Activated CD4-positive, alpha-beta T cell treated with anti-CD3 and anti-CD28 coated beads, Interleukin-2, Interleukin-4, amounts not matched to agents 100 ng/mL and 50 ng/mL, durations not matched to agents 16 hours and 8 hours (primary cell): ENCODE measurements at regions not wholly inside any gene's neighbourhood (a gene's known extent, or its start where the extent isn't known, plus 50 kb on each side); places are given as distances from the start of the nearest gene placed in this dataset.
"Not testable (repeated sequence)": the region's sequence is repeated elsewhere in the genome, so short reads cannot be mapped to it uniquely, and the experiment has no call there.

Source experiments
- DNase-seq: peaks from one replicate; pipeline ENCODE4 v3.0.0-alpha.2; 2020; ENCODE audit warnings: low spot score

DNA sequence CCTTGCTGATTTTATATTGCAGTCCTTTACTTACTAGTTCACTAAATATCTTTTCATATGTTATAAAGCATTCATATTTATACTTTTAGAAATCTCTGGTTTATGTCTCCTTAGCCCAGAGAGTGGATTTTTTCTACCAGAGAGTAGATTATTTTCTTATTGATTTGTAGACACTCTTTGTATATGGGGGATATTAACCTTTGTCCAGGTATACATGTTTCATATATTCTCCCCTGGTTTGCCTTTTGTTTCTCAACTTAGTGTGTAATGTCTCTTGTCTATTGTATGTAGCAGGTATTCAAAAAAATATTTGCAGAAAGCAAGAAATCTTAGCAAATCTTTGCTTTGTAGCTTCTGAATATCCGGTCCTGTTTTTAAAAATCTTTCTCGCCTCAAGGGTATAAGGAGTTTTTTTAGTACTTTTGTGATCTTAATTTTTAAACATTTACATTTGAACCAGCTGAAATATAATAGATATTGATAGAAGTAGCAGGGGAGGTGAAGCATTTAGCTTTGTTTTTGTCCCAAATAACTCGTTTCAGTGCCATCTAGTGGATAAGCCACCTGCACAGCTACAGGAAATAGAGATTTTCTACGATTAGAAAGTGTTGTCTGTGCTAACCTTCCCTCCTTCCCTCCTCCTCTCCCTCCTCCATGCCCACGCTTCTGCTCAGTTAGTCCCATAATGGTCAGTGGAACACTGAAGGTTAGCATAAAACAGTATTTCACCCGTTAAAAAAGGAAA is 97.0 kb downstream of the PHETA1 start:
- DNase-seq = no peak

- no peak for DNase-seq
Observed at GRCh38 chr12:111270774-111271173, 98.1 kb downstream of the PHETA1 start.

GRCh38 chr12:111270239-111270638 is 98.7 kb downstream of the PHETA1 start:
- DNase-seq = no peak

- DNase-seq = no peak
Observed at GRCh38 chr12:111269718-111270117, 99.2 kb downstream of the PHETA1 start.

DNA sequence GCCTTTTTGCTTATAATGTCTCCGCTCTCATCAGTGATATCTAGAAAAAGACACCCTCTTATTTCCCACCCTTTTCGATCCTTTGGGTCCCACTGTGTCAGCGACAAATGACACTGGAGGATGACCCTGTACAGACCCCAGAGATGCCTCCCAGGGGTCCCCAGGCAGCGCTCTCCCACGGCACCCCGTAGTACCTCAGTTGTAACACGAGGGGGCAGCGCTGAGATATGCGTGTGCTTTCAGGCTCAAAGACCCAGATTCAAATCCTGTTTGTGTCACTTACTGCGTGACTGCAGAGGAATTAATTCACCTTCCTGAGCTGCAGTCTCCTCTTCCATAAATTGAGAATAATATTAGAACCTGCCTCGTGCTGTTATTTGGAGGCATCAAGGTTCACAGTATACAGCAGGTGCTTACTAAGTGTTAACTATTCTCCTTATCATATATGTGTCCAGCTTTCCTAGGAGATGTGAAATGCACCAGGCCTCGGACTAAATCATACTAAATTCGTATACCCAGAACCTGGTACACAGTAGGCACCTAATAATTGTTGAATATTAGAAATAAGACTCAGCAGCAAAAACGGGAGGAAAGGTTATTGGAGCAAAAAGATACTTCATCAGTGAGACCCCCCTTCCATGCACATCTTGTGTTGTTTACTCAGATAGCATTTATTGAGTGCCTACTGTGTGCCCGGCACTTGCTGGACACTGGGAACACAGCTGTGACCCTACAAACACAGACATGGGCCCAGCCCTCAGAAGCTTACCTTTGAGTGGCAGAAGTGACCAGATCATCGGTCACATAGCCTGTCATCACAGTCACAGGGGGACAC is 99.9 kb downstream of the PHETA1 start:
- DNase-seq = peak; percentile 17

DNA sequence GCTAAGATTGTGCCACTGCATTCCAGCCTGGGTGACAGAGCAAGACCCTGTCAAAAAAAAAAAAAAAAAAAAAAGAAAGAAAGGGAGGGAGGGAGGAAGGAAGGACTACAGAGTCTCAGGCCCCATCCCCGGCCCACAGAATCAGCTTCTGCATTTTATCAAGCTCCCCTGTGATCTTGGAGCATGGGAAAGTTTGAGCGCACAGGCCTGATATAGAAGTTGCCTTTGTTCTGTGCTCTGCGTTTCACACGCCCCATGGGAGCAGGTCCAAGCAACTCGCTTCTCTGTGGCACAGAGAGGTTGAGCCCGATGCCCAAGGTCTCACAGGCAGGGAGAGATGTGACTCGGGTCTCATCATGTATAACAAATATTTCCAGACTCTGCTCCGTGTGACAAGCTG is 101.8 kb downstream of the PHETA1 start:
- DNase-seq = no peak

DNA sequence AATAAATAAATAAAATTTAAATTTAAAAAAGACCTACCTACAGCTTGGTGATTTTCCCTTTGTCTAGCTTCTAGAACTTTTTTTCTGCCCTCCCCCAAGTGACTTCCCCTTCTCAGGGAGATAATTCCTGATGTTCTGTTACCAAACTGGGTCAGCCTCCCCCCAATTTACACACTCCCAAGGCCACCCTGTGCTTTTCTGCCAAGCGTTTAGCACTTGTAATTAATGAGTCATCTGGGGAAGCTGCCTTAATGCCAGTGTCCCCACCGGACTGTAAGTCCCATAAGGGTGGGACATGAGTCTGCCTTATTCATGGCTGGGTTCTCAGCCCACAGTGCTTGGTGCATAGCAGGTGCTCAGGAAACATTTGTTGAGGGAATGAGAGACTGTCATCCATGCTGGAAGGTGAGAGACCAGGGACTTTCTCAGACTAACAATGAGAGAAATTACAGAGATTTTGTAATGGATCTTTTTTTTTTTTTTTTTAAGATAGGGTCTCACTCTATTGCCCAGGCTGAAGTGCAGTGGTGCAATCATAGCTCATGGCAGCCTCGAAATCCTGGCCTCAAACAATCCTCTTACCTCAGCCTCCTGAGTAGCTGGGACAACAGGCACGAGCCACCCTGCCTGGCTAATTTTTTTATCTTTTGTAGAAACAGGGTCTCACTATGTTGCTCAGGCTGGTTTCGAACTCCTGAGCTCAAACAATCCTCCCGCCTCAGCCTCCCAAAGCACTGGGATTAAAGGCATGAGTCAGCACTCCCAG is 106.8 kb downstream of the PHETA1 start:
- no peak for DNase-seq

GRCh38 chr12:111260732-111261131 is 108.2 kb downstream of the PHETA1 start:
- no peak for DNase-seq

DNA sequence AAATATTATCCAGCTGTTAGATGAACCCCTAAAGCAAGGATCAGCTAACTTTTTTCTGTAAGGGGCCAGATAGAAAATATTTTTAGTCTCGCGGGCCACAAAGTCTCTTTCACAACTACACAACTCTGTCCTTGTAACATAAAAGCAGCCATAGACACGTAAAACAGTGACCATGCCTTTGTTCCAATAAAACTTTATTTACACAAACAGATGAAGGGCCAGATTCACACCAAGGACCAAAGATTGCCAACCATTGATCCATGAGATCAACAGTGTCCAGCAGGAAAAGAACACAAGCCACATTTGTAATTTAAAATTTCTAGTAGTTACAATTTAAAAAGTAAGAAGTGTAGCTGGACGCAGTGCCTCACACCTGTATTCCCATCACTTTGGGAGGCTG is 109.7 kb downstream of the PHETA1 start:
- DNase-seq = no peak

- DNase-seq = not testable (repeated sequence)
Observed at GRCh38 chr12:111258081-111258480, 110.8 kb downstream of the PHETA1 start.

DNA sequence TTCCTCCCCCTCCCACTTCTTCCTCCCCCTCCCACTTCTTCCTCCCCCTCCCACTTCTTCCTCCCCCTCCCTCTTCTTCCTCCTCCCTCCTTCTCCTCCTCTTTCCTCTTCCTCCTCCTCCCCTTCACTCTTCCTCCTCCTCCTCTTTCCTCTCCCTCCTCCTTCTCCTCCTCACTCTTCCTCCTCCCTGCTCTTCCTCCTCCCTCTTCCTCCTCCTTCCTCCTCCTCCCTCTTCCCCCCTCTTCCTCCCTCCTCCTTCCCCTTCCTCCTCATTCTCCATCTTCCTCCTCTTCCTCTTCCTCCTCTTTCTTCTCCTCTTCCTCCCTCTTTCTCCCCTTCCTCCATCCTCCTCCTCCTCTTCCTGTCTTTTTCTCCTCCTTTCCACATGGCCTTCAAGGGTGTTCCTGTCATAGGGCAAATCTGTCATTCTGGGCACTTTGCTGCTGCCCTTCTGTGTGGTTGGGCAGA is 111.4 kb downstream of the PHETA1 start:
- DNase-seq = no peak

DNA sequence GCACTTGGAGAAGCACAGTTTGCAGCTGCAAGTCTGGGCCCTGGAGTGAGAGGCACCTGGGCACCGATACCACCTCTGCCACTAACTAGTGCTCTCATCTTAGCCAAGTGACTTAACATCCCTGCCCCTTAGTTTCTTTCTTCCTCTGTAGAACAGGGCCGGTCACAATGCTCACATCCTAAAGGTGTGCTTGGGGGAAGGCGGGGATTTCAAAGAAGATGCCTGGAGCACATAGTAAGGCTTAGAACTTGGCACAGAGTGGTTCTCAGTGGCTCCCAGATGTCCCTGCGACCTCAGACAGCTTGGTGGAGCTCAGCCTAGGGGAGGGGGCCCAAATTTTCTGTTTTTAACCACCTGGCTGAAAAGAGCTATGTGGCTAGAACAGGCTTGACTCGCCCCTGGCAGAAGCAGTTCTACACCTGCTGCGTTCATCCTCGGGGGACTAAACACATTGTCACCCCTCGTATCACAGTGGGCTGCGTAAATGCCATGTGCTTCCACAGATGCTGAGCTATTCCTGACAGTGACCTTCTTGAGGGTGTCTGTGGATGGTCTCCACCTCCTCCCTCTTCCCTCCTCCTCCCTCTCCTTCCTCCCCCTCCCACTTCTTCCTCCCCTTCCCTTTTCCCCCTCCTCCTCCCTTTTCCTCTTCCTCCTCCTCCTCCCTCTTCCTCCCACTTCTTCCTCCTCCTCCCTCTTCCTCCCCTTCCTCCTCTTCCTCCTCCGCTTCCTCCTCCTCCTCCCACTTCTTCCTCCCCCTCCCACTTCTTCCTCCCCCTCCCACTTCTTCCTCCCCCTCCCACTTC is 112.1 kb downstream of the PHETA1 start:
- DNase-seq = no peak

GRCh38 chr12:111255261-111255660 is 113.6 kb downstream of the PHETA1 start:
- DNase-seq = no peak

DNA sequence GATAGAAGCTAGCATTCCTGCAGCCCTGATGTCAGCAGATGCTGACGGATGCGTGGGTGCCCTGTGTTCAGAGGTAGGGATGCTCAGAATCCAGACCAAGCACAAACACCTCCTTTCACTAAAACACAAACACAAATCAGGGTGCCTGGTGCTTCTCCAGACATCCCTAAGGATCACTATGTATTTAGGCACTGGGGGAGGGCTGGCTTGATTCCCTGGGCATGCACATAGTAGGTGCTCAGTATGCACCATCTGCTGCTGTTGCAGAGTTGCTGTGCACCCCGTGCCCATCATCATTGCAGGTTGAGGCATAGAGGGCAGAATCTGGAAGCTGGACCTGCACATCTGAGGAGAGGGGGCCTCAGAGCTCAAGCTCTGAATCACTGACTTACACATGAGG is 114.8 kb downstream of the PHETA1 start:
- DNase-seq = no peak

DNA sequence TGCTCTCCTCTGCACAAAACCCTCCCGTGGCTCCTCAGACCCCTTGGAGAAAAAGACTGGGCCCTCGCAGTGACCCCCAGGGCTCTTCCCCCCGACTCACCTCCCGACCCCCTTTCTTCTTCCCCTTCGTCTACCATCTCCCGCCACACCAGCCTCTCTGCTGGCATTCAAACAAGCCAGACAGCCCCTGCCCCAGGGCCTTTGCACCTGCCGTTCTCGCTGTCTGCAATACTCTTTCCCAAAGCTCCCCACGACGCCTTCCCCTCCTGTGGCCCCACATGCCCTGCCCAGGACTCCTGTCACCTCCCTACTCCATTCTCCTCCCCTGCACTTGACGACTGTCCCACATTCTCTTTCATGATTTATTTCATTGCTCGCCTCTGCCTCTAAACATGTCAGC is 115.7 kb downstream of the PHETA1 start:
- DNase-seq = no peak

DNA sequence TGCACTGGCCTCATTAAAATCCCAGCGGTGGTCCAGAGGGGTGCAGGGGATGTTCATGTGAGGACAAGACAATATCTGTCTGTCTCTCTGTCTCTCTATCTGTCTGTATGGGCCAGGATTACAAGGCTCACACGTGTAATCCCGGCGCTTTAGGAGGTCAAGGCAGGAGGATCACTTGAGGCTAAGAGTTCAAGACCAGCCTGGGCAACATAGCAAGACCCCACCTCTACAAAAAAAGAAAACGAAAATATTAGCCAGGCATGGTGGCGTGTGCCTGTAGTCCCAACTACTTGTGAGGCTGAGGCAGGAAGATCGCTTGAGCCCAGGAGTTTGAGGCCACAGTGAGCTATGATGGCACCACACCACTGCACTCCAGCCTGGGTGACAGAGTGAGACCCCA is 117.1 kb downstream of the PHETA1 start:
- no peak for DNase-seq

DNA sequence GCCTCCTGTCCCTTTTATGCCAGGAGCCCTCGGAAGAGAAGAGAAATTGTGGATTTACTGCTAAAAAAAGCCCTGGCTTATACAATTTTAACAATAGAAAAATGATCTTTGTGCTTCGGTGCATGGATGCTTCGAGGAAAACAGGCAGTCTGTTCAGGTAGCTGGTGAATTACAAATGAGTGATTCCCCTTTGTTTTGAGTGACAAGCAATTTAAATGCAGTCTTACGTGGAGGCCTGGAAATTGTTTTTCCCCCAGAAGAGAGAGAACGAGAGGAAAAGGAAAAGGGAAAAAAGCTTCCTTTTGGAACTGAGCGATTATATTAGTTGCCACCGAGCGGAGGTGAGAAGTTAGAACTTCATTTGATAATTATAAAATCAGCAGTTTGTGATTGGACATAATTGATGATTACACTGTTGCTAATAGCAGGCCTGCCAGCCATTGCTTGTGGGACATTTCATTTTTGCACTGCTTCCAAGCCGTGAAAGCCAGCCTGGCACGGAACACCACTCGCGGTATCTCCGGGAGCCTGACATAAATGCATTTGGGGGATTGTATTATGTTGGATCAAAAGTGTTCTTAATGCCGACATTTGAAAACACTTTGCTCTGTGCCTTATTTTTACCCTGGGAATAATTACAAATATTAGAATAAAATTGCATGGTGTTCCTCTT is 117.7 kb downstream of the PHETA1 start:
- no peak for DNase-seq

DNA sequence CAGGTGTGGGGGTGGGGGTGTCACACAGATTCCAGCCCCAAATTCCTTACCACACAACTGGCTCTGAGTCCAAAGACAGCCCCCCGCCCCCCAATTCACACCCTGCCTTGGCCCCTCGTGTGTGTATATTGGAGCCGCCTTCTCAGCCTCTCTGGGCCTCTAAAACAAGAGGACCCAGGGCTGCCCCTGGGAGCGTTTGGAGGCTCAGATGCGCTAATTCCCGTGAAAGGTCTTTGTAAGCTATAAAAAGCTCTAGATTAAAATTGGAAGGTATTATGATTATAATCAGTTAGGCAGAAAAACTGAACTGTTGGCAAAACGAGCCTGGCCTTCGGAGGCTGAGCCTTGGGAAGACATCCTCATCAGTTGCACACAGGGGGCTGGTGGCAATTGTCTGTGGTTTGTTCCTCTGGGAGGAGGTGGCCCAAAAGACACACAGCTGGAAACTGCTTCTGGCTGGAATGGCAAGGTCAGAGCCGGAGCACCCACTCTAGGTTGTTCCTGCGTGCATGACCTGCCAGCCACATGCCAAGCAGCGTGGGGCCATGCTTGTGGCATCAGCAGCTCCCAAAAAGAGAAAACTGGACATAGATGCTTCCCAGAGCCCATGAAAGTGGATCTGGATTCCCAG is 118.5 kb downstream of the PHETA1 start:
- no peak for DNase-seq

DNA sequence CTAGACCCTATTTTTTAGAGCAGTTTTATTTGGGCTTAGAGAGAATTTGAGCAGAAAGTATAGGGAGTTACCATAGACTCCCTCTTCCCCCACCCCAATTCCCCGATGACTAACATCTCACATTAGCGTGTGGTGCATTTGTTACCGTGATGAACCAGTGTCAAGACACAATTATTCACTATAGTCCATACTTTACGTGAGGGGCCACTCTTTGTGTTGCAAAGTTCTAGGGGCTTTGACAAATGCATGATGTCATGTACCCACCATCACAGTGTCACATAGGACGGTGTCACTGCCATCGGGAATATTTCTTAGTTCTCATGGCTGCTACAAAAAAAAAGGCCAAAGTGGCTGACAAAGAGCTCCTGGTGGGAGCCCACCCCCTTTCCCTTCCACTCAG is 119.1 kb downstream of the PHETA1 start:
- DNase-seq = no peak

GRCh38 chr12:111249018-111249370 is 119.9 kb downstream of the PHETA1 start:
- DNase-seq = no peak
